ENCODE measurements at regions not wholly inside any gene's neighbourhood (a gene's known extent, or its start where the extent isn't known, plus 50 kb on each side); places are given as distances from the start of the nearest gene placed in this dataset.

GRCh38 chr14:44625098-44625497 lies 118.0 kb upstream of the FSCB start:
- TF ChIP-seq, protein P1, sequence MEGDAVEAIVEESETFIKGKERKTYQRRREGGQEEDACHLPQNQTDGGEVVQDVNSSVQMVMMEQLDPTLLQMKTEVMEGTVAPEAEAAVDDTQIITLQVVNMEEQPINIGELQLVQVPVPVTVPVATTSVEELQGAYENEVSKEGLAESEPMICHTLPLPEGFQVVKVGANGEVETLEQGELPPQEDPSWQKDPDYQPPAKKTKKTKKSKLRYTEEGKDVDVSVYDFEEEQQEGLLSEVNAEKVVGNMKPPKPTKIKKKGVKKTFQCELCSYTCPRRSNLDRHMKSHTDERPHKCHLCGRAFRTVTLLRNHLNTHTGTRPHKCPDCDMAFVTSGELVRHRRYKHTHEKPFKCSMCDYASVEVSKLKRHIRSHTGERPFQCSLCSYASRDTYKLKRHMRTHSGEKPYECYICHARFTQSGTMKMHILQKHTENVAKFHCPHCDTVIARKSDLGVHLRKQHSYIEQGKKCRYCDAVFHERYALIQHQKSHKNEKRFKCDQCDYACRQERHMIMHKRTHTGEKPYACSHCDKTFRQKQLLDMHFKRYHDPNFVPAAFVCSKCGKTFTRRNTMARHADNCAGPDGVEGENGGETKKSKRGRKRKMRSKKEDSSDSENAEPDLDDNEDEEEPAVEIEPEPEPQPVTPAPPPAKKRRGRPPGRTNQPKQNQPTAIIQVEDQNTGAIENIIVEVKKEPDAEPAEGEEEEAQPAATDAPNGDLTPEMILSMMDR (conservative IDR thresholded peaks at IDR 0.05 in 1 of 2, IDR thresholded peaks at IDR 0.05 in 1 of 2; ENCODE audit: low read depth in 1 of 2, low read length in 2 of 2), result no peak
- no peak for TF ChIP-seq EZH2 (IDR thresholded peaks at IDR 0.05; ENCODE audit: low read length, missing control alignments)

Data from fibroblast of lung (primary cell).